HG03442 (cell line): ENCODE measurements at regions not wholly inside any gene's neighbourhood (a gene's known extent, or its start where the extent isn't known, plus 50 kb on each side); places are given as distances from the start of the nearest gene placed in this dataset.
"Not testable (repeated sequence)": the region's sequence is repeated elsewhere in the genome, so short reads cannot be mapped to it uniquely, and the experiment has no call there.

ENCODE experiments used
- ATAC-seq: cut with Tn5 transposase; IDR thresholded peaks from one replicate; pipeline ENCODE4 v1.9.1; 2021; ENCODE audit warnings: mild to moderate bottlenecking, moderate library complexity; ENCODE audit not compliant: unreplicated experiment

DNA sequence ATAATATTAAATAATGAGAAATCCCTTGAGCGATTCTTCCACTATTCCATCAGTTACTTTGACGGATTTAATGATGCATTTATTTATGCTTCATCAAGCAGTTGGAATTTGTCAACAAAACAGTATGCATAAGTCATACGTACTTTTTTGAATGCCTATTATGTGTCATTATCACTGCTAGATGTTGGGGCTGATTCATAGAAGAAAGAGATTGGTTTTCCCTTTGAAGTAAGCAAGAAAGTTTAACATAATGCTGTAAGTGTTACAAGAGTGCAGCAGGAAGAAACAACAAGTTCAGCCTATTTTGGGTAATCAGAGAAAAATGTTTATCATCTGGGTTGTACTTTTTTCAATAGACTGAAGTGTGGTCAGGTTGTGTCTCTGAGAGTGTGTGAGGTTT is 121.2 kb upstream of the RANBP3L start:
- ATAC-seq = no peak

- no peak for ATAC-seq
Observed at GRCh38 chr5:36423578-36424307, 122.0 kb upstream of the RANBP3L start.

DNA sequence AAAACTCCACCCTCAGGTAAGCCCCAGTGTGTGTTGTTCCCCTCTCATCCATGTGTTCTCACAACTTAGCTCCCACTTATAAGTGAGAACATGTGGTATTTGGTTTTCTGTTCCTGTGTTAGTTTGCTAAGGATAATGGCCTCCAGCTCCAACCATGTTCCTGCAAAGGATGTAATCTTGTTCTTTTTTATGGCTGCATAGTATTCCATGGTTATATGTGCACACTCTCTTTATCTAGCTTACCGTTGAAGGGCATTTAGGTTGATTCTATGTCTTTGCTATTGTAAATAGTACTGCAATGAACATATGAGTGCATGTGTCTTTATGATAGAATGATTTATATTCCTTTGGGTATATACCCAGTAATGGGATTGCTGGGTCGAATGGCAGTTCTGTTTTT is 124.4 kb upstream of the RANBP3L start:
- ATAC-seq = not testable (repeated sequence)

GRCh38 chr5:36435516-36435915 is 133.8 kb upstream of the RANBP3L start:
- ATAC-seq = no peak

GRCh38 chr5:36436306-36436705 is 134.6 kb upstream of the RANBP3L start:
- no peak for ATAC-seq

DNA sequence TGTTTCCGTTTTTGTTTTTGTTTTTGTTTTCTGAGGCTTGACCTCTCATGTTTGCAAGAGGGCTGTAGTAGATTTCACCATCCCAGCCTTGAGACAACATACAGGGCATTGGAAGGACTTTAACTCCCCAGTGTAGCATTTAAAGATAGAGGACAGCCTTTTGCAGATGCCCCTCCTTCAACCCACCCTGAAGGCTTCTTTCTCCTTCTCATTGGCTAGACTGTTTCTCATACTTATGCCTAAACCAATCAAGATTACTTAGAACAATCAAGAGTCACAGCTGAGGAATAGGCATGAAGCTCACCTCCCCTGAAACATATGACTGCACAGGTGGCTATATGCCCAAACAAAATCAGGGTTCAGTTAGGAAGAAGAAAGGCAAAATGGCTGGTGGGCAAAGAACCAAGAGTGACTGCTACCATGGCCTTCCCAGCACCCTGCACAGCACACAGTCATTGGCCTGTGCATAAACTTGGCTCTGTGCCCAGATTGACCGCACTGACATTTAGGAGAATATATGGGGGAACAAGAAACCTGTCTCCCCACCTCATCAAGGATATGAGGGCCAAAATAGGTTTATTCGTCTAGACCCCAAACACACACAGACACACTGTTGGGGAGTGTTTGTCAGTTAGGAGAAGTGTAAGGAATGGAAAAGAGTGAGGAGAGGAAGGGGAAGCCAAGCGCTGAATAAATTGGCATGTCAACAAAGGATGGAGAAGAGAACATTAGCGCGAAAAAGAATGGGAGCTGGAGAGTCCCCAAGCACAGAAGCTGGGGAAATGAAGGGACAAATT is 137.3 kb upstream of the RANBP3L start:
- no peak for ATAC-seq

DNA sequence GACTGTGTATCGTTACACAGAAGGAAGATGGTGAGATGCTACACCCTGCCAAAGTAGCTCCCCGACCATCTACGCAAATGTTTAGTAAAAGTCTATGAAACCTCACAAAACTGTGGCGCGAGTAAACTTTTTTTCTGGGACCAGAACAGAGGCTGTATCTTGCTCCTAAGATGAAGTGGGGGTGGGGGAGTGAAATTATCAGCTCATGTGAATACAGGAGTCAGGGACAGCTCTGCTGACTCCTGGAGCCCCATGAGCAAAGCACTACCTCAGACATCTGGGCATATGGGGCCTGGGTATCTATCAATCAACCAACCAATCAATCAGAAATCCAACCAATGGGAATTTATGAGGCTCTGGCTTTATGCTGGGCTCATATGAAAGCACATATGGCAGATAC is 138.6 kb upstream of the RANBP3L start:
- ATAC-seq = no peak

DNA sequence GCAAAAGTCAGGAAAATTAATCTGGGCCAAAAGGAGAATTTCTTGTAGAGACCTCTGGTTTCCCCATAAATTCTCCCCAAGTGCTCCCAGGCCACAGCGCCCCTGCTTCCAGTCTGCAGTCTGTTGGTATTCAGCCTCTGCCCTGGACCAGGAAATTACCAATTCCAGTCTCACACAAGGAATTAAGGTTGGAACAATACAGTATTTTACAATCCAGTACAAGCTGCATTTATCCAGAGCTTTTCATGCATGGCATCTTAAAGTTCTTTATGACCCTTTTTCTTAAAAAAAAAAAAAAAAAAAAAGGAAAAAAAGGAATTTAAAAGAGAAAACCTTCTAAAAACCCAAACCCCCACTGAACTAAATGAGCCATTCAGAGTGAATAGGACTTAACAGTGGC is 139.6 kb upstream of the RANBP3L start:
- no peak for ATAC-seq

- ATAC-seq = no peak
Observed at GRCh38 chr5:36442352-36442751, 140.7 kb upstream of the RANBP3L start.

DNA sequence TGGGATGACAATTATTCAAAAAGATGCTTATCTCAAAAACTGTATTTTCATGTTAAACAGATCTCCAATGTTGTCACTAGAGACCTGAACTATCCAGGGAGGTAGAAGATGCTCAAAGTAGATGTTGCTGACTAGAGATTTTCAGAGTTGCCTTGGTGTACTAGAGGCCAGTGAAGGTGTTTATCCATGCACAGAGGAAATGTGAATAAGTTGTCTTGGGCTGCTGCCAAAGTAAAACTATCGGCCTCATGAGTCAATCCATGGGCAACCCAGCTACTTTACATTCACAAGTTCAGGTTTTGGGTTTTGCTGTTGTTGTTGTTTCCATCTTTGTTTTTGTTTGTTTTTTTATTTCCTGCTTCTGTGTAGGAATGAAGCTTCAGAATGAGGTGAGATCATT is 141.1 kb upstream of the RANBP3L start:
- ATAC-seq = no peak

DNA sequence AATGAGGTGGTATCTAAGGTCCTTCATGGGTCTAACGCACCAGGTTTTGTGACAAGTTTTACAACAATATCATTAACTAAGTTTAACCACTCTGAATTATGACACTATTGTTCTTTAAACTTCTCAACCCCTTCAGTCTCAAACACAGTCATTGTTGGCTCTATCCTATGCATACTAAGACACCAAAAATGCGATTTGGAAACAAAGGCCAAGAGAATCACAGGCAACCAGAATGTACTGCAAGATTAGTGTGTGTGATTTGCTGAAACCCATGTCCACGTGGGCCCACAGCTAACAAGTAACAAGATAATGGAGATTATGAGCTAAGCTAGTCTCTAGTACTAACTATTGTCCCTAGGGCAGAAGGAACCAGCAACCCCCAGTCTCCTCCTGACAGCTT is 142.2 kb upstream of the RANBP3L start:
- ATAC-seq = no peak

GRCh38 chr5:36444582-36445418 is 143.1 kb upstream of the RANBP3L start:
- ATAC-seq = no peak

GRCh38 chr5:36447776-36448175 is 146.1 kb upstream of the RANBP3L start:
- no peak for ATAC-seq

DNA sequence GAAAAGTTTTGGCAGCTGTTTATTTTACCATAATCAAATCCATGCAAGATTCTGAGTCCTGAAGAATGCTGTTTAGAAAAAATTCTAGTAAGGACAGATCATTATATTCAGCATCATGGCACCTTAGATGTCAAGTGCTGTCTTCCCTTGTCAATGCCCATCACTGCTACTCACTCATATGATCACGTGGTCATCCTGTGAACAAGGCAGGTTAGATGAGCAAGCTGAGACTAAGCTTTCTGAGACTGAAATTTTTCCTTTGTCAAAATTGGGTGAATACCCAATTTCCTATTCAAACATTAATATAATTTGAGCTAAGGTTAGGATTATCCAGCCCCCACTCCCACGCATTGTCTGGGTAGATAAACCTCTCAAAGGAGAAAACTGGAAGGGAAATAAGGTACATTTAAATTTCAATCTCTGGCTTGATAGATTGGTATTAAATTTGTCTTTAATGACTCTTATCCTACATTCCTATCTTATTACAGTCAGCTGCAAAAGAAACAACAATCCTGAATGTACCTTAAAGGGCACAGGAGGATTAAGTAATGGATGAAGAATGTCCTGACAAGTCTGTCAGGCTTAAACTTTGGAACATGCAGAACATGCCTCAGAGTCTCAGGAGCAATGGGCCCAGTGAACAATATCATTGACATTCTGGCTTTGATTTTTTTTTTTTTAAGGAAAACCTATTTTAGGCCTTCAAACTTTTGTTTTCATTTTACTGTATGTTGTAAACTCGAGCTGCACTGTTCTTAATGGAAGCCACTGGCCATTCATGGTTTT is 148.7 kb upstream of the RANBP3L start:
- no peak for ATAC-seq

- ATAC-seq = no peak
Observed at GRCh38 chr5:36452424-36453006, 150.8 kb upstream of the RANBP3L start.

GRCh38 chr5:36457511-36458270 is 148.7 kb upstream of the SLC1A3 start:
- ATAC-seq = no peak

DNA sequence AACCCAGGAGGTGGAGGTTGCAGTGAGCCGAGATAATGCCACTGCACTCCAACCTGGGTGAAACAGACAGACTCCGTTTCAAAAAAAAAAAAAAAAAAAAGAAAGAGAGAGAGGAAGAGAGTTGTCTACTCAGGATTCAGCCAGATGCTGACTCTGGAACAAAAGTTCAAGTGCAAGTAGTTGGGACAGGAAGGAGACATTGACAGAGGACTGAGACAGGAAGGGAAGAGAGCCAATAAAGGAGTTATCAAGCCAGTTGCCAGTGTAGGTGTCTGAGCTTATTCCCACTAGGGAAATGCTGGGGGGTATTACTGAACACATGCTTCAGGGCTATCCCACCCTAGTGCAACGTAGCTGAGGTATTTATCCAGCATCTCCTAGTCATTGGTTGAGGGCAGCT is 147.7 kb upstream of the SLC1A3 start:
- no peak for ATAC-seq

DNA sequence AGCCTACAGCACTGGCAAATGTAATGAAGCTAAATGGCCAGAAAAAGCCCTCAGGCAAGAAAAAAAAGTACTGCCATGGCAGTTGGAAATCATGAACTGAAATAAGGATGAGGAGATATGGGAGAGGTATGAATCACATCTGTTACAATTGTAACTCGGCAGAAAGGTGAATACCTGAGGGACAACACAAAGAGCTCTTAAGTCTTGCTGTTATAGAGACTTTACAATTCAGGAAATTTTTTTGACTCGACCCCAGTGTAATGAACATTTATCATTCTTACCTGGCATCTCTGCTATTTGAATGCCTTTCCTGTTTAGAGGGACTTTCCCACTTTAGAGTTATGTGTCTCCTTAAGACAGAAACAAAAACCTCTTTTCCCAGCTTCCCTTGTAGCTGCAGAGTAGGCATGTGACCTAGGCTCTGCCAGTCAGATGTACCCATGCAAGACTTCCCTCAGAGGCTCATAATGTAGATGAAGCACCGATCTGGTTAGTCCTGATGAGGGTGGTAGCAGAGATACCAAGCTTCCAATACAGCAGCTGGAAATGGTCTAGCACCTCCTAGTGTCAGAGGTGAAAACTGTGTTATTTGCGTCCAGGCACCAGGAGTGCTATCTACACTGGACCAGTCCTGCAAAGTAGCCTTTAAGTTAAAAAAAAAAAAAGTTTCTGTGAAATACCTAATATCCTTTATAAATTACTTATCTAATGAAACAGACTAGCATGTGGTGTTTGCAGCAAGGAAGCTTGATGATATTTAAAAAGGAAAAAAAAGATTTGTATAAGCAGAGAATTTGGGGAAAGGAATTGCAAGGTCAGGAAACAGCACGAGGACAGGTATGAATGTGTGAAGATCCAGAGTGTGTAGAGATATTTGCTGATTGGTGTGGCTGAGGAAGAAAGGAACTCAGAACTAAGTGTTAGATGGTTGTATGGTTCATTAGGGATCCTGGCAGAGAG is 146.9 kb upstream of the SLC1A3 start:
- no peak for ATAC-seq
